NCI-H1092 (cell line): ENCODE measurements at regions not wholly inside any gene's neighbourhood (a gene's known extent, or its start where the extent isn't known, plus 50 kb on each side); places are given as distances from the start of the nearest gene placed in this dataset.

Source experiments
- DNase-seq: peaks from one replicate; lab custom pipeline; 2025; lab: John Stamatoyannopoulos, UW

DNA sequence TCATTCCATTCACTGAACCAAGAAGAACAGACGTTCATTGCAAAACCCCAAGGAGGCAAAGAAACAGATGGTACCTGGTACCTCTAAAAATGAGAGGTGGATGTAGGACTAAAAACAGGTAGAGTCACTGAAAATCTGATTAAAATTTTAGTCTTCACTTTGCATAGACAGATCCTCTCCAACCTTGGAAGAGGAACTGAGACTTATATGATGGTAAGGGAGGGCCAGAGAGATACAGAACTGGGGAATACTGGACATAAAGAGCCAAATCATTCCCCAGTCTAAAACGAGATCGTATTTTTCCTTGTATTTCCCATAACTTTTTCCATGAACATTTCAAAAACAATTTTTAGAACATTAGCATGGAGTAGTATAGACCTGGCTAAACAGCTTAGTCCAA, 59.7 kb upstream of the SPOPL start:
- DNase-seq: no peak

- no peak for DNase-seq
Measured at GRCh38 chr2:138444411-138444810, 57.2 kb upstream of the SPOPL start.

DNA sequence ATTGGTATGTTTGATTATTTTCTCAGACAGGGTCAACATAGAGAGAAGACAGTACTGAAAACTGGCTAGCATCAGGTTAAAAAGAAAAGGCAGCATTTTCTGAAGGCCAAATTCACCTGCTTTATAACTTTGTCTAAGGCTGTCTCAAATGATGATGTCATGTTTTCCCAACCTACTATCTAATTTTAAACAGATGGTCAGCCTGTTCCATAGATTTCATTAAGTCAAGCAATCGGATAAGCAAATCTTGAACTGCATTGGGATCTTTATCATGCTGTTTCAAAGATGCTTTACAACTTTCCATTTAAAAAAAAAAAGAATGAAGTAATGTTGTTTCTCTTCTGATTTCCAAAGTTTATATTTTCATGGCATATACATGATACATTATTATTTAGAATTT, 56.3 kb upstream of the SPOPL start:
- DNase-seq: no peak

DNA sequence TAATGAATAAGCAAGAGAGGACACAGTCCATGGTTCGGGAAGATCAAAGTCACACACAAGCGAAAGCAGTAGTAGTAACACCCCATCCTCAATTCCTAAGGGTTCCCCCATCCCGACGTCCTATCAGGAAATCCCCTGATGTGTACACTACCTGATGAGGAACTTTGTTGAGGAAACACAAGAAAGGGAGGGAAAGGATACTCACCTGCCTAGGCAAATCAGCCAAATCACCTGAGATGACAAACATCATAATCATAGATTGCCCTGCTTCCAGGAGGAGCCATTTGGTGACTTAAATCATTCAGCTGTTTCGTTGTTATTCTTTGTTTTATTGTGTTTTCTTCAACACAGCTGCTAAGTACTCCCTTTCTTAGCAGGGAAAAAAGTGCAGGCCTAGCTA, 55.5 kb upstream of the SPOPL start:
- DNase-seq: no peak

DNA sequence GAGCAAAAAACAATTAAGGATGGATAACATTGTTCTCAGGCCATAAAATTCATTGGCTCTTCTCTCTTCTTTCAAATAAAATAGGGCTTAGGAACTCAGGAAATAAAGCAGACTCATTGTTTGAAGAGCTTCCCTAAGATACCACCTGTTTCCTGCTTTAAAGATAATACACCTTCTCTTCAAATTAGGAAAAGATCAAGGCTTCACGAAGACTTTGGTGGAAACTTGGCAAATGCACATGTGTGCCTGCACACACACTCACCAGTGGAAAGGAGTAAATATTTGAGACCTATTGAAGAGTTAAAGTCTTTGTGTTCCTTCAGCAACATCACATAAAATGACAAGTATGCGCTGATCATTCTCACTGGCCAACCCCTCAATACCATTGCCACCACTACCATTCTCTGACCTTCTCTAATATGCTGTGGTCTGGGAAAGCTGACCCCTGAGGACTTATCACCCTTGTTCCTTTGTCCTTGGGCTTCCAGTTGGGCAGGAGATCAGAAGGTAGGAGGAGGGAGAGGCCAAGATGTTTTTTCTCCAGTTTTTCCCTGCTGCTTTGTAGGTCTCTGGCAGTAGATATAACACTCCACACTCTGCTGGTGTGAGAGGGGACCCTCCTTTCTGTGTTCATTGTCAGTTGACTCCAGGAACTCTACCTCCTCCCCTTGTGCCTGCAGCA, 53.5 kb upstream of the SPOPL start:
- no peak for DNase-seq
